ENCODE measurements at regions not wholly inside any gene's neighbourhood (a gene's known extent, or its start where the extent isn't known, plus 50 kb on each side); places are given as distances from the start of the nearest gene placed in this dataset.

- intact Hi-C loops (cut with micrococcal nuclease) = no loop called here
- peaks cover 0 to 4% of the 10 kb centered on the region in 2 experiments; a peak in 1 of 5 replicates for H3K27me3 ChIP-seq (ENCODE audit: control insufficient read depth in 2 of 2, insufficient read depth in 2 of 2, low read length in 2 of 2)
These were observed 308.2 kb downstream of the ADGRD1 start for GRCh38 chr12:131261906-131262305.

GRCh38 chr12:131263626-131264025 is 309.9 kb downstream of the ADGRD1 start:
- no peaks in the 10 kb centered on the region for H4K20me1 ChIP-seq (replicated peaks; ENCODE audit: control insufficient read depth, insufficient read depth, low read length)
- intact Hi-C loops (cut with micrococcal nuclease) (no loop called here), in situ Hi-C loops (cut with MboI) (no loop called here)
- FAIRE-seq (no peak), ATAC-seq (no peak), DNase-seq (ENCODE audit: extremely low read depth in 1 of 4, low spot score in 3 of 4) (no peak)
- peaks cover 8 to 28% of the 10 kb centered on the region in 2 experiments; a peak in 4 of 5 replicates for H3K4me1 ChIP-seq (replicated peaks in 1 of 2; ENCODE audit: control insufficient read depth in 2 of 2, insufficient read depth in 2 of 2, low read length in 2 of 2)
- 7% methylated on average over 10 of the region's 10 CpGs for WGBS (ENCODE audit: insufficient coverage, low coverage, missing lambda C conversion rate)
- H3K9ac ChIP-seq (ENCODE audit: insufficient read depth in 1 of 2, low read depth in 2 of 2, low read length in 2 of 2) = no peak overlapping the region; a peak in 1 of 4 replicates
- H3K9me1 ChIP-seq (ENCODE audit: control insufficient read depth, insufficient read depth, low read length) = no peaks in the 10 kb centered on the region
- H3K27ac ChIP-seq (ENCODE audit: extremely low read depth, low read depth, low read length) = no peak overlapping the region
- peak overlapping the region; percentile 8; the same call in 1 of the 2 replicates for H3K4me2 ChIP-seq (ENCODE audit: insufficient read depth, low read length)
- H3K9me3 ChIP-seq (replicated peaks; ENCODE audit: control insufficient read depth, insufficient read depth, low read depth, low read length) = no peaks in the 10 kb centered on the region
- H3K27me3 ChIP-seq (ENCODE audit: control insufficient read depth in 2 of 2, insufficient read depth in 2 of 2, low read length in 2 of 2) = no peaks in the 10 kb centered on the region
- no peaks in the 10 kb centered on the region for H3K79me2 ChIP-seq (ENCODE audit: control insufficient read depth, insufficient read depth, low read length)
- no peak overlapping the region for H3K4me3 ChIP-seq
- no peaks in the 10 kb centered on the region for H3K36me3 ChIP-seq (ENCODE audit: control insufficient read depth, insufficient read depth, low read length)
- CTCF ChIA-PET (ENCODE audit: low intra/inter-chr PET ratio) = no interaction called here
- no TSS peak for BruUV-seq (replicated peaks)
- no peak overlapping the region; the same call in 1 of the 2 replicates for H2AFZ ChIP-seq (ENCODE audit: low read depth, low read length)
- POLR2A ChIA-PET = interaction anchor here (0.6 to 0.7 kb wide), 3 partner anchors 13 to 651 kb away, joined by 3 to 4 read pairs (median 3); no protein-coding TSS in a partner anchor
- TF ChIP-seq CBFA2T3 (IDR thresholded peaks at IDR 0.05) (peak; percentile 45; the same call in 1 of the 2 replicates), PHB2 (IDR thresholded peaks at IDR 0.05; ENCODE audit: low read depth) (no peak), ARID1B (IDR thresholded peaks at IDR 0.05) (0 out of 2 replicates have a peak, but pooled peaks have one; percentile 27), TCF3 (CRISPR knock-in tag; IDR thresholded peaks at IDR 0.05) (0 out of 2 replicates have a peak, but pooled peaks have one; percentile 27), ZNF717 (CRISPR knock-in tag; IDR thresholded peaks at IDR 0.05) (no peak), MXD1 (CRISPR knock-in tag; IDR thresholded peaks at IDR 0.05; ENCODE audit: borderline replicate concordance, poor library complexity, severe bottlenecking) (no peak), GATAD2B (IDR thresholded peaks at IDR 0.05; ENCODE audit: borderline replicate concordance) (no peak)

More at GRCh38 chr12:131261906-131262305, 308.2 kb downstream of the ADGRD1 start:
- Histone ChIP-seq H2AFZ (ENCODE audit: low read depth, low read length) (no peak overlapping the region), H3K79me2 (ENCODE audit: control insufficient read depth, insufficient read depth, low read length) (no peaks in the 10 kb centered on the region), H4K20me1 (replicated peaks; ENCODE audit: control insufficient read depth, insufficient read depth, low read length) (no peaks in the 10 kb centered on the region), H3K9ac (ENCODE audit: insufficient read depth in 1 of 2, low read depth in 2 of 2, low read length in 2 of 2) (peak overlapping the region in 1 of 2 experiments; percentile 52; a peak in 1 of 4 replicates), H3K4me2 (ENCODE audit: insufficient read depth, low read length) (no peak overlapping the region), H3K36me3 (ENCODE audit: control insufficient read depth, insufficient read depth, low read length) (no peaks in the 10 kb centered on the region), H3K9me1 (ENCODE audit: control insufficient read depth, insufficient read depth, low read length) (no peaks in the 10 kb centered on the region), H3K4me1 (replicated peaks in 1 of 2; ENCODE audit: control insufficient read depth in 2 of 2, insufficient read depth in 2 of 2, low read length in 2 of 2) (peaks cover 3 to 18% of the 10 kb centered on the region in 2 experiments; a peak in 3 of 5 replicates), H3K9me3 (replicated peaks; ENCODE audit: control insufficient read depth, insufficient read depth, low read depth, low read length) (no peaks in the 10 kb centered on the region), H3K4me3 (no peak overlapping the region), H3K27ac (ENCODE audit: extremely low read depth, low read depth, low read length) (no peak overlapping the region)
- ChIA-PET POLR2A (interaction anchor here (0.7 kb wide), 1 partner anchor 20 kb away, joined by 3 read pairs; no protein-coding TSS in a partner anchor), CTCF (ENCODE audit: low intra/inter-chr PET ratio) (no interaction called here)
- in situ Hi-C loops (cut with MboI) = no loop called here
- ATAC-seq (no peak), DNase-seq (ENCODE audit: extremely low read depth in 1 of 4, low spot score in 3 of 4) (no peak), FAIRE-seq (no peak)
- BruUV-seq (replicated peaks) = no TSS peak
- TF ChIP-seq MAZ (CRISPR knock-in tag; conservative IDR thresholded peaks at IDR 0.05 in 1 of 2, IDR thresholded peaks at IDR 0.05 in 1 of 2) = no peak
- TF ChIP-seq HCFC1 (IDR thresholded peaks at IDR 0.05; ENCODE audit: low read depth, low read length) = no peak
- no peak for TF ChIP-seq ASH1L (IDR thresholded peaks at IDR 0.05; ENCODE audit: borderline replicate concordance, low read depth, partially characterized antibody)
- TF ChIP-seq NCOA1 (IDR thresholded peaks at IDR 0.05; ENCODE audit: low read depth) = no peak
- no peak for TF ChIP-seq E2F3 (CRISPR knock-in tag; IDR thresholded peaks at IDR 0.05)
- TF ChIP-seq IRF1 (CRISPR knock-in tag; IDR thresholded peaks at IDR 0.05; ENCODE audit: borderline replicate concordance) = no peak
- 59% methylated on average over 17 of the region's 17 CpGs for WGBS (ENCODE audit: insufficient coverage, low coverage, missing lambda C conversion rate)
